NCI-H128 (cell line): ENCODE measurements at regions not wholly inside any gene's neighbourhood (a gene's known extent, or its start where the extent isn't known, plus 50 kb on each side); places are given as distances from the start of the nearest gene placed in this dataset.
A peak's percentile ranks its signal among the peaks of the same experiment; 100 is the strongest.

Experiments
- DNase-seq: peaks from one replicate; lab custom pipeline; 2025; ENCODE audit not compliant: unreplicated experiment; lab: John Stamatoyannopoulos, UW

DNA sequence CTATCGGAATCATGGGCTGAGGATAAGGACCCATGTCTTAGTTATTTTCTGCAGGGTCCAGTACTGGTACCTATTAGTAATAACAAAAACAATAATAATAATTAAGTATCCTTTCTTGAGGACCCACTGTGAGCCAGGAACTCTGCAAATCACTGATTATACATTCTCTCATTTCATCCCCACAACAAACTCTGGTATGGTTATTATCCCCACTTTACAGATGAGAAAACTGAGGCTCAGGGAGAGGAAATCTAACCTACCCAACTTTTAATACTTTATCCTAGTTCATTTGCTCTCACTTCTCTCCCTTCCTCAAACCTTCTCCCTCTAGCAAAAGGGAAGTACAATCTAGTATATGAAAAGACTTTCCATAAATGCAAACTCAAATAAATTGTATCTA is 528.4 kb upstream of the PROK2 start:
- no peak for DNase-seq

GRCh38 chr3:72312339-72312738 is 527.4 kb upstream of the PROK2 start:
- DNase-seq, result no peak

GRCh38 chr3:72311425-72311824 is 526.5 kb upstream of the PROK2 start:
- no peak for DNase-seq

GRCh38 chr3:72310419-72311380 is 525.8 kb upstream of the PROK2 start:
- DNase-seq, result no peak

DNA sequence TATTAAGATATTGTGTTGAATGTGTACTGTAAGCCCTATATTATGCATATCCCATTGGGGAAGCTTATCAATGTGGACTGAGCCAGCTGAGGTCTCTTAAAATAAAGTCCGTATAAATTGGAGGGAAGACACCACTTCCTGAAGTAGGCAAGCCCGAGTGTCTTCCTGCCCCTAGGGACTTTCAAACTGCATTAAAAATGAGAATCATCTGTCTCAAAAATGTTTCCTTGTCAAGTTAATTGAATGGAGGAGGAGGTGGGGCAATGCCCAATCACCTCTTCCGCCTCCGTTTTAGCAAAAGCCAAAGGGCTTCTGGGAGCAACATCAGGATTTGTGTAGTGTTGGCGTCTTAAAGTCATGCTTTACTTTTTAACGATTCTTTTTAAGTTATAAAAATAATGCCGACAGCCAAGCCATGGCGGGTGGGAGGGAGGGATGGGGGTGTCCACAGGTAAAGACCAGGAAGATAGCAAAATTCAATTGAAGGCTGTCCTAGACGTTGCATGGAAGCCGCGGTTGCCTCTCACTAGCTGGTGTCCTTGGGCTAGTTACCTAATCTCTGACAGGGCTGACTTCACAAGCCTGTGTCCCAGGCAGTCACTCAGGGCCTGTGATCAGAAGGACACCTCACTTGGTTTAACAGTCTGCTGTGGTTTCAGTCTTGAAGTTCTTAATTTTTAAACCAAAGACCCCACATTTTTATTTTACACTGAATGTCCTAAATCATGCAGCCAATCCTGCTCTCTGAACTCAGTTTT is 524.9 kb upstream of the PROK2 start:
- no peak for DNase-seq

DNA sequence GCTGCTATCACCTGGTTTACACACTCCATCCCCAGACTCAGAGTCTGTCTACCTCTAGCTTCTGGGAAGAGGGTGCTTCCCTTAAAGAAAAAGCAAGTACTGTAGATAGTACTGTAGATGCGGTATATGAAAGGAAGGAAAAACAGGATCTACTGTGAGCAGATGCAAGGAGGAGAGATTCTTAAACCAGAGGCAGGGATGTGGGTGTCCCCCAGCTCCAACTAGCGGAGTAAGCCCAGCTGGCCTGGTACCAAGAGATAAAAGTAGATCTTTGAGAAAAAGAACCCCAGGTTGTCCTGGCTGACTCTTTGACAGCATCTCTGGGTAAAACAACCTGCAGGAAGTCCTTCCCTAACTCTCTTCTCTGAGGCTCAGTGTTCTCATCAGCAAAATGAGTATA is 523.7 kb upstream of the PROK2 start:
- no peak for DNase-seq

DNA sequence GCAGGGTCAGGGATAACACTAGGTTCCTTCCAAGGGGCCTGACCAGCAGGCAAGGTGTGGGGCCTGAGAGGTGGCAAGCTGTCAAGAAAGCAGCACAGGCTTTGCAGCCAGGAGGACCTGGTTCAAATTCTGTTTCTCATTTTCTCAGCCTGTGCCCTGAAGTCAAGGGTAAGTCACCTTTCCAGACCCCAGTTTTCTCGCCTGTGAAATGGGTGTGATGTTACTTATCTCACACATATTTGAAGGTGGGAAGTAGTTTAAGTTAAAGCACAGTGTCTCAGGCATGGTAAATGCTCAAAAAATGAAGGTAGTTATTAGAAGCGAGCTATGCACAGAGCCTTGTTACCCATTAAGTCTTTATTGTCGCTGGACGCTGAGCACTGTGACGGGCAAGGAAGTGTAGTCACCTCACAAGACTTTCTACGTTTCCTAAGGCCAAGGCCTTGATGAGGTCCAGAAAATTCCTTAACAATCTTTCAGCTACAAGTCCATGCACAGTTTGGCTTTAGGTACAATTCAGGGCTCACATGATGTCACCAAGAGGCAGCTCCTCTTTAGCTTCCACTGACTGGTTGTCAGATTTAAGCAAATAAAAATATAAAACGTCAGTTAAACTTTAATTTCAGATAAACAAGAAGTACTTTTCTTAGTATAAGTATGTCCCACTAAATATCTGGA is 522.6 kb upstream of the PROK2 start:
- DNase-seq, result no peak

- peak; percentile 27 for DNase-seq
These were observed 521.9 kb upstream of the PROK2 start for GRCh38 chr3:72306800-72307341.

DNA sequence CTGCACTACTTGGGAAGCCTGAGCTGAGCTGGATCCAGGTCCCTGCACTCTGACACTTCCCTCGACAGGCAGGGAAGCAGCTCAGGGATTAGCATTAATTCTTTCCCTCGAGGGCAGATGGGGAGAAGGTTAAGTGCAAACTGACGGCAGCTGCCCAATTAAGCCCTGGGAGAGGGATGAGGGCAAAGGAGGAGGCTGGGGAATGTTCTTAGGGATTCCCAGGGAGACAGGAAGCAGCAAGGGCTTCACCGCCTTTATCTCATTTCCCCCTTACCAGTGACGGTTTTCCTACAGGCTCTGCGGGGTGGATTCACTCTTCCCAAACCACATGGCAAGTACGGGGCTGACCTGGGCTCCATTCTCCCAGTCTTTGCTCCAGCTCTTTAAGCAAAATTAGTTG is 519.0 kb upstream of the PROK2 start:
- DNase-seq, result no peak

- no peak for DNase-seq
These were observed 516.8 kb upstream of the PROK2 start for GRCh38 chr3:72301779-72302178.

DNA sequence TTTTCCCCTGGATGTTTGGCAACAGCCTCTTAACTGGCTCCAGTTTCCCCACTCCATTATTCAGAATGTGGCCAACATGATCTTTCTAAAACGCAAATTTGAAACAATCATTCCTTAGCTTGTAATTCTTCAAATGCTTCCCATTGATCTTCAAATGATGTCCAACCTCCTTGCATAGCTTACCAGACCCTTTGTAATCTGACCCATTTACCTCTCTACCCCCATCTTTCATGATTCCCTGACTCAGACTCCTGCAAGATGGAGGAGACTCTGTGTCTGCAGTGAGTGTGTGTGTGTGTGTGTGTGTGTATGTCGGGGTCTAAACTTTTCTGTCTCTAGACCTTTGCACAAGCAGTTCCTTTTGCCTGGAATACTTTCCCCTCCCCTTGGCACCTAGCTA is 515.7 kb upstream of the PROK2 start:
- DNase-seq, result no peak

GRCh38 chr3:72299823-72300222 is 514.9 kb upstream of the PROK2 start:
- DNase-seq, result no peak

- DNase-seq, result no peak
These were observed 514.4 kb upstream of the PROK2 start for GRCh38 chr3:72299321-72299802.

DNA sequence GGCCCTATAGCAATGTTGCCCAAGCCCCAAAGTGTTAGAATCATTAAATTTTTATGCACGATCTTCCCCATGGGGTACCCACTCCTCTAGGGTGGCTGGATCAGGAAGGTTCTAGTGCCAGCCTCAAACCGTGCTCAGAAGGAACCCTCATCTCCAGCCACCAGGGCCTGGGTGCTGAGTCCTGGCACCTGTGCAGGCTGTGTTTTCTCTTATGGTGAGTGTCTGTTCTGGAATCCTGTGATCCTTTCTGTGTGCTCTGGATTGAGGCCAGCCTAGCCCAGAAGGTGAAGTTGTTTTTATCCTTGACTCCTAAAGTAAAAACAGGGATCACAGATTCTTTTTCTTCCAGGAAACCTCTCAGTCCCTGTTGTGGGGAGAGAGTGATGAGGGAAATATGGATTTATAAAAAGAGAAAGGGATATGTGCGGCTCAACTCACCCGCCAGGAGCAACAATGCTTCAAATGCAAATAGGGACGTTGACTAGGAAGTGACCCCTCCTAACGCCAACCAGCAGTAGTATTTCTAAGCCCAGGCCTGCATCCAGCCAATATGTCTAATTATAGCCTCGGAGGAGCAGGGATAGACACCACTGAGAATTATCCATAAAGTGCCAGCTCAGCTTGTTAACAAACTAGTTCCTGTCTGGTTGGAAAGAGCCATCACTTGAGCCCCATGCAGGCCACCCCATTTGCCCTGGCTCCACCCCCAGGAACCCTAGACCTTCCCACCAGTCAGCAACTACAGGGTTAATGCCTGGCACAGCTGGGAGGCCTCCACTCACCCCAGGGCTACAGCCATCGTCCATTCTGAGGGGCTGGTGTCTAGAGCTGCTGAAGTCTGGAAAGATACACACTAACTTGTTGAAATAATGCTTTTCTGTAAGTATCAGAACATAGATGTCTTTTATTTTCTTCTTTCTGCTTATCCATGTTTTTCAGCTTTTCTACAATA is 513.5 kb upstream of the PROK2 start:
- no peak for DNase-seq

DNA sequence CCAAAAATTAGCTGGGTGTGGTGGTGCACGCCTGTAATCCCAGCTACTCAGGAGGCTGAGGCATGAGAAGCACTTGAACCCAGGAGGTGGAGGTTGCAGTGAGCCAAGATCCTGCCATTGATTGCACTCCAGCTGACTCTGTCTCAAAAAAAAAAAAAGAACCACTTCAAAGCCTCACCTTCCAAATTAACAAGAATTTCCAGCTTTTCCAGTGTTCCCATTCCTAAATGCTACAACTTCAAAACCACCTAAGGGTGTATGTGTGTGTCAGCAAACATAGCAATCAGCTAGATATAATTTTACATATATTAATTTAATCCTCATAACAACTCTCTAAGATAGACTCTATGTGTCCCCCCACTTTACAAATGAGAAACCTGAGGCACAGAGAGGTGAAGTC is 512.5 kb upstream of the PROK2 start:
- DNase-seq, result no peak

DNA sequence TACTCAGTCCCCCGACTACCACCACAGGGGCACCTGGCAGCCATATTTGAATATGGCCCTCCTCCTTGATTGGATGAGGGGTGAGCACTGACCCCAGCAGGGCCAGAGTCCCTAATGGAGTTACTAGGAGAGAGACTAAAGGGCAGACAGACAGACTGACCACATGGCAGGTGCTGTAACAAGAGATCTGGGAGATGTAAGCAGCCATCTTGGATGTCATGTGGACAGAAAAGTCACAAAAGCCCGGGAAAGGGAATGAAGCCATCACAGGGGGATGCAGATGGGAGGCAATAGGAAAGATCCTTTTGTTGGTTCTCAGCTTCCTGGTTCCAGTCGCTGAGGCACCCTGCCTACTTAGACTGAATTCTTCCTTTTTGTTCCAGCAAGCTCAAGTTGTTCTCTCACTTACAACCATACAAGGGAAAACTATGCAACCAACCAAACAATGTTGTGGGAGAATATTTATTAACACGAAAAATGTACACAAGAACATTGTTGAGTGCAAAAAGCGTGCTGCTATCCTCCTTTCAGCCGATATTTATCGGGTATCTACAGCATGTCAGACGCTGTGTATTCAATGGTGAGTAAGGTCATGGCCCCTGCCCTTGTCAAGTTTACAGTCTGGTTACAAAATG is 511.6 kb upstream of the PROK2 start:
- DNase-seq, result no peak

- DNase-seq, result no peak
These were observed 511.1 kb upstream of the PROK2 start for GRCh38 chr3:72295962-72296450.

DNA sequence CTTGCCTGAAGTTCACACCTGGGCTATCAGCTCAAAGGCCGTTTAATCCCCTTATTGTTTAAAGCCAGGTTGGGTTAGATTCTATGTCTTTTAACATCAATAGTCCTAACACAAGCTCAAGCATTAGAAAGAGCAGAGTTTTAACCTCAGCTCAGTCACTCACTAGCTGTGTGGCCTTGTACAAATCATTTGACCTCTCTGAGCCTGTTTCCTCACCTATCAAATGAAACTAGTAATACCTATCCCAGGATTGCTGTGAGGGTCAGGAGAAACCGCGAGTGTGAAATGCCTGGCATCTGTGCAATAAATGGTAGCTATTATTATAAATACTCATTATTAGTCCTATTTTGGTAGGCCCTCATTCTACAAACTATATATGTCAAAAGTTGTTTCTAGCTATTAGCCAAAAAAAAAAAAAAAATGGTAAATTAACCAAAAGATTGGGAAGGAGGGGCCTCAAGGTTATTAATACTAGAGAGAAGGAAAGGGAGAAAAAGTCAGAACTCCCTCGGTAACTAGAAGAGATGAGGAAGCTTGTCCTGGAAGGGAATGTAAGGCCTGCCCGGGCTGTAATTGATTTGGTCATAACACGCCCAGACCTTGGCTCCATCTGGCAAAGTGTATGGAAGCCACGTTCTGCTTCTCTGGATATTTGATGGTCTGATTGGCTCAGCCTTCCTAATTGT is 510.5 kb upstream of the PROK2 start:
- DNase-seq, result no peak
